GM19351 (cell line): ENCODE measurements at regions not wholly inside any gene's neighbourhood (a gene's known extent, or its start where the extent isn't known, plus 50 kb on each side); places are given as distances from the start of the nearest gene placed in this dataset.

Experiments used
- ATAC-seq: cut with Tn5 transposase; IDR thresholded peaks from one replicate; pipeline ENCODE4 v1.9.1; 2021; ENCODE audit warnings: mild to moderate bottlenecking, moderate library complexity; ENCODE audit not compliant: unreplicated experiment

DNA sequence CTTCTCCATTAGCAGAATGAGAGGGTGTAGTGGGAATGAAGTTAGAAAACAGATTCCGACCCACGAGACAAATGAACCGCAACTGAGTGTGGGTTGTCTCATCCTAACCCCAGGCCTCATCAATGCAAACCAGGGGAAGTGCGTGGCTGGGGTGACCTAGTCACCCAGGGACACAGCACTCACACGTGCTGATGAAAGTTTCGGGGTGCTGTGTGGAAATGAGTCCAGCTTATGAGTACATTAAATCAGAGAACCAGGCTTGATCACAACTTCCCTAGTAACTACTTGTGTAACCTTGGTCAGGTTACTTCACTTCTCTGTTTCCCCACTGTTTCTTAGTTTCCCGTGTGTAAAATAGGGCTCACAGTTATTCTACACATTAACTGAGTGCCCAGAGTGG is 95.4 kb upstream of the CDKN3 start:
- peak; percentile 86 for ATAC-seq

DNA sequence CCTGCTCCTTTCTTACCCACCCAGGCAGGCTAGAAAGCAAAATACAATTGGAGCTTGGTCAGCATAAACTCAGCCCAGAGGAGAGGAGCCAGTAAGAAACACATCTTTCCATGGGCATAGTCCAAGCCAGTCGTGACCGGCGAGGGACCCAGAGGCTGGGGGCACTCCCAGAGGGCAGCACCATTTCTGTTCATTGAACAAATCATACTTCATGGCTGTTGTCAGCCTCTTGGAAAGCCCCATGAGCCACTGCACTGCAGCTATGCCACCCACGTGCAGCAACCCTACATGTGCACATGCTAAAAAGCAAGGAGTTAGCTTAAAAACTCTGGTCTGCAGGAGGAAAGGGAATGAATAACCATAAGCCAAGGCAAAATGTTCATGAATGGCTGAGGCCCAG is 90.0 kb upstream of the CDKN3 start:
- ATAC-seq, result no peak

DNA sequence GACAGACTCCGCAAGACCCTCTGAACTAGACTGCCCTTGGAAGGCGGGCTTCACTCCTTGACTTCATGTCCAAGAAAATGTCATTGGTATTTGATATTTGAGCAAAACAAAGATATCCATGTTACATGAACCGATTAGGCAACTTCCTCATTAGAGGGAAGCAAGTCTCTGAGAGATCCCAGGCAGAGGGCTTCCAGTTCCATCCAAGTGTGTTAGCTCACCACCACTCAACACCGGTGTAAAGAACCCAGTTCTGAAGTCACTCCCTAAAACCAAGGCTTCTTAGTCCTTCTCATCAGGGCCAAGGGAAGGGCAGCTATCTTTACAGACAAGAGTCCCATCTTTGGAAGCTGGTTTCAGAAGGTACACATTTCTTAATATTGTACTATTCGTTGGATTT is 87.2 kb upstream of the CDKN3 start:
- no peak for ATAC-seq

DNA sequence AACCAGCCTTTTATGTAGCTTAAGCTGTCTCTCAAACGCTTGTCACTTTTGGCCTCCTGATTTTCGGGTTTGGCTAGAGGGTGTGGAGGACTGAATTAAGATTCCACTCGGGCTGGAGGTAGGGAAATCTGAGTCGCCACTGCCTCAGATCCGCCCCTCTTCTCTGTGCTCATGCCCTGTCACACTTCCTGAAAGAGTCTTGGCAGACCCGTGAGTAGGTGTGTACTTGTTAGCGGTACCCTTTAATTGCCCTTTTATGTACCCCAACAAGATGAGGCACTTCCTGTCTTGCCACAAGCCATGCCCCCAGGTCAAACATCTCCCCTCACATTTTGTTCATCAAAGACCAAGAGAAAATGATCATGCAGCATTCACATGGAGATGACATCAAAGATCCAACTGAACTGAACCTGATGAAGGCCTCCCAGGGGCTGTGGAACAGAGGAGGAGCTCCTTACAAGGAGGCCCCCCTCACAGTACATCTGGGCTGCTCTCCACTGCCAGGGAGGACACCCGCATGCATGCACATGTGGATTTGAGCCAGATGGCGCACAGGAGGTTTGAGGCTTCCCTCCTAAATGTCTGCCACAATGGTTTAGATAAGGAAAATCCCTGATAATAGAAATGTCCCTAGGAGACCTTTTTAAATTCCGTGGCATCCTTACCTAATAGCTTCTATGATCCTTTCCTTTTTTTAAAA is 86.5 kb upstream of the CDKN3 start:
- ATAC-seq, result no peak

DNA sequence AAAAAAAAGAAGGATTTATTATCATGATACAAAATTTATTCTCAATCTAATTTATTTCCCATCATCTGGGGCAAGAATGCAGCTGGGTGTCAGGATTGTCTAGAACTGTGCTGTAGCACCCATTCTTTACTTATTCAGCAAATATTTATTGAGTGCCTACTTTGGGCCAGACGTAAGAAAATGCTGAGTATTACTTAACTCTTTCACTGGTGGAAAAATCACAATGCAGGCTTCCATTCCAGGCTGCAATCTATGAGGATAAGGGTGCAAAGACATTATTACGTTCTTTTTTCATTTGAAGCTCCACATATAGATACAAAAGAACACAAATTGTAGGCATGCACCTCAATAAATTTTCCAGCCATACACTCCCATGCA is 86.0 kb upstream of the CDKN3 start:
- no peak for ATAC-seq

DNA sequence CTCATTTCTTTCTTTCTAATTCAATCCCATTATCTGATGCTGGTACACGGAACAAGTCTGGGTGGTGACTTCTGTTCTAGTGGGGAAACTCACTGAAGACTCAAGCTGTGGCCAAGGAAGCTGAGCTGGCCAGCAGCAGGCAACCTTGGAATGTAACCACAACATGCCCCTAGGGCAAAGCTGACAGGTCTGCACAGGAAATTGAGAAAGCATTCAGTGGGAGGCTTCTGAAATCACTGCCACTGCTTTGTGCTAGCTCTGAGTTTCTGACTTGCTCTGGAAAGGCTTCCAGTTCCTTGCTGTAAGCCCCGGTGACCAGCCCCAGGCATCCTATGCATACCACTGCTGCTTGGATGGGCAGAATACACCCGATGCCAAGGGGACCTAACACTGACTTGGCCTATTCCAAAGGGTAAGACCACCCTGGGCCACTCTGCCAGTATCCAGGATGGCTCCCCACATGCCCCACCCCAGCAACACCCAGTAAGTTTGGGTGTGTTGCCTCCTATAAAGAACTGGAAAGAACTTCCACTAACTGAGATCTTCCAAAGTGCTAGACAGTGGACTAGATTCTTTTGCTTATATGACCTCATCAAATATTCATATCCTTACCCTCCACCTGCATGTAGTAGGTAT is 84.5 kb upstream of the CDKN3 start:
- ATAC-seq, result no peak

DNA sequence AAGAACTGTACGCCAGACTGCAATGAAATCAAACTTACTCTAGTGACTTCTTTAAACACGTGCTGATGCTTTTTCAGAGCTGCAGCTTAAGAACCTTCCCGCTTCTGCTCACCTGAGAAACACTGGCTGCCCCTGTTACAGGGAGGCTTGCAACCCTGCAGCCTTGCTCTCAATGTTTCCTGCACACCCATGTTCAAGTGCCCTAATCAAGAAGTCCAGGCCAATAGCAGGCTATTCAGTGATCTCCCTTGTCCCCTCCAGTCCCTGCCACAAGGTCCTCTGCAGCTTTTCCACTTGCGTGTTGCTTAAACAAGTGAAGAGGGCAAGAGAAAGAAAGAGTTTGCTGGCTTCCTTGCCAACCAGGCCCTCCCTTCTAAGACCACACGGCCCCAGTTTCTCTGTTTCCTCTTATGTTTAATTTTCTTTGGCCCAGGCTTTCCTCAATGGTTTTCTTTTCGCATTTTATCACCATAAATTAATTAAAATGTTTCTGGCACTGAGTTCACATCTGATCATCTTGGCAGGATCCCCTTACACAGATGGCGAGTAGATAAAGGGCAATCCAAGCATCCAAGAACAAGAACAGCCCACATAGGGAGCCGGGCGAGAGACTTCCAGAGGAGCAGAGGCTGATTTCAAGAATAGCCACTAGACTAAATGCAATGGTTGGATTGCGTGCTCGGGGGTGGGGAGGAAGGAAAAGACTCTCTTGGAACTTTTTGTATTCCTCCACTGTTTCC is 82.3 kb upstream of the CDKN3 start:
- no peak for ATAC-seq

DNA sequence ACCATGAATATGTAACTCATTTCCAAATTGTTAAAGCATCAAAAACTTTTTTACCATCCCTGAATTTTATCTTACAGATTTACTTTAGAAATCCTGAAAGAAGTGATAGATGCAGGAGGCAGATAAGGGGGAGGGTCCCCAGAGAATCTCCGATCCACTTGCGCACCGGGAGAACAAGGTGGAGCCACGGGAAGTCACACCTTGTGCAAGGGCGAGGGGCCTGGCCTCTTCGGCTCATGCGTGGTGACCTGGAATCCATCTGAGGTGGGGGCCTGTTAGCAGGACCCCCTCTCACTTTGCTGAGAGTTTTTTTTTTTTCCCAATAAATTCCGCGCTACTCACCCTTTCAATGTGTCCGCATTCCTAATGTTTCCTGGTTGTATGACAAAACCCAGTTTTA is 80.2 kb upstream of the CDKN3 start:
- no peak for ATAC-seq

DNA sequence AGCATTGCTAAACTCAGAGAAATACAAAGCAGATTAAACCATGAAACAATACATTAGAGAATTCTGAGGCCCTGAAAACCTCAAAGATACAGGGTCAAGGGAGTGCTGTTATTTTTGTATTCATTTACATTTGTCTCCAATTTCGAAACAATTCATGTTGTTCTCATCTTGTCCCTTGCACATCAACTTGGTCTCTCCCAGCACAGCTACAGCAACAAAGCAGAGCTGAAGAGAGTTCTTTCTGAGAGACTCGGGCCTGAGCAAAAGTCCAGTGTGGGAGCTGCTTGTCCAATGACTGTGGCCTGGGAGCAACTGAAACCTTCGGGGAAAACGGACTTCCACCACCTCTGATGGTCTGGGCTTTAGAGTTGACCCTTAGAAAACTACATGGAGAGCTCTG is 79.4 kb upstream of the CDKN3 start:
- no peak for ATAC-seq

DNA sequence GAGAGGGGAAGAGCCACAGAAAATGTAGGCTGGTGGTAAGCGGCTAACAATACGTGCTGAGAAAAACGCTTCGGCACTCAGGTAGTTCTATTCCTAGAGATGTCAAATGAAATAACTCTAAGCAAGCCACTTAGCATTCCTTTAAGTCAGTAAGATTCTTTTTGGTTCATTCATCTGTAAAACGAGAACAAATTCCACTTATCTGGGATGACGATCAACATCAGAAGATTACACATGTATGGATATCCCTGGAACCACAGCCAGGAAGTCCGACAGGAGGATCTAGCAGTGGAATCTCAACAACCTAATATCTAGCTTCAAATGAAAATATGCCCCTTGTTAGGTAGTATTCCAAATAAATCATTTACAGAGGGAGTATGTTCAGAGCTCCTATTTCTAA is 74.6 kb upstream of the CDKN3 start:
- ATAC-seq, result no peak

DNA sequence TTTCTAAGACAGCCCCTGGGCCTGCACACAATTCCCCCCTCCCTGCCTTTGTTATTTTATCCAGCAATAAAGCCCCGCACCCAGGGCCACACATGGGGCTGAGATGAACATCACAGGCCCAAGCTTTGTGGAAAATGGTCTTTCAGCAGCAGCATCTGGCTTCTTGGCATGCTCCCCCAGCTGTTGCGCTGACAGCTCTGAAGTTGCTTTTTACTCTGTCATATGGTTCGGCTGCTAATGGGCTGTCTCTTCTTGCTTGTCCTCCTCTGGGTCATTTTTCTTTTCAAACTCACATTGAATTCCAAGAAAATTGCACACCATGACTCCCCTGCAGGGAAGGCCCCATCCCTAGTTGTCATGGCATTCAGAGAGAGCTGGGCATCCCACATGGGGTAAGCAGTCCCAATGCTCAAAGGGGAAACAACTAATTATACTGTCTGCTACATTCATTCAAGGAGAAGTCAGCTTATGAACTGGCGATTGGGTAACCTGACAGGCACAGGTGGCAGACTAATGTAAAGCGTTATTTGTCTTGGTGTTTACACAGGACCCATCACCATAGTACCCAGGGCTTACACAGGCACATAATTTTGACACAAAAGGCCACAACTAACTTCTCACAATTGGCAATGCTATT is 74.0 kb upstream of the CDKN3 start:
- no peak for ATAC-seq

DNA sequence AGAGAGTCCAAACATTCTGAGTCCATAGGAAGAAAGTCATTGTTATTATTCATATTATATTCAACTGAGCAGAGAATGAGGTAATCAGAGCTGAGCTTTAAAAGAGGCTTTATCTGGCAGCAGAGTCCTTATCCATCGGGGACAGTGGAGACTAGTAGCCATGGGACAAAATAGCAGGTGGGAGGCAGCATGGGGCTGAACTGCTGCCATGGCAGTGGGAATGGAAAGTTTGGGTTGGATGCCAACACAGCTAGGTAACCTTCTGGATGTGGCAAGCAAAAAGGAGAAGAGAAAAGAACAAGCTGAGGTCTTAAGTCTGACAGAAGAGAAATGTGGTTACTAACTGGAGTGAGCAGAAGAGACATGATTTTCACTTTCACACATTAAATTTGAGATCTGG is 71.0 kb upstream of the CDKN3 start:
- ATAC-seq, result no peak

DNA sequence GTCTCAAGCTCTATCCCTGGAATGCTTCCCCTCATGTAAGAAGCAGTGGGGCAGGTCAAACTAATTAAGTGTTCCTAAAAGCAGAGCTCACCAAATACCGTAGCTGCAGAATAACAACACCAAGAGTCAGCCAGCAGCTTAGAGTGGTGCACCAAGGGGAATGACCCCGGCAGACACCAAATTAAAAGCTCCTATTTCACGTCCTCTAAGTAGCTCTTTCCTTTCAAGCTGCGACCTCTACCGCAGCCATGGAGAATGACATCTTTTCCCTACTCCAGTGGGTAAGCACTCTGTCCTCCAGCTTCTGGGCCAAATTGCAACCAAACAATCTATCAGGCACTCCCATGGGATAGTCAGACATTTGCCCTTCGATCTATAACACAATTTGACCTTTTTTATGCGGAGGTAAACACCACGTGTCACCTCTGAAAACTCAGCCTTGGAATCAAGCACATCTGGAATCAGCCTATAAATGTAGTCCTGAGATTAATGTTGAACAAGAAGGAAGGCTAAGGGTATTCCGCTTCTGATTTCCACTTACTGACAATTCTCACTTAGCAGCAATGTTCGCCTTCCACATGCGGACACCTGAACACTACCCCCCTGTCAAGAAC is 67.6 kb upstream of the CDKN3 start:
- ATAC-seq, result peak; percentile 51

DNA sequence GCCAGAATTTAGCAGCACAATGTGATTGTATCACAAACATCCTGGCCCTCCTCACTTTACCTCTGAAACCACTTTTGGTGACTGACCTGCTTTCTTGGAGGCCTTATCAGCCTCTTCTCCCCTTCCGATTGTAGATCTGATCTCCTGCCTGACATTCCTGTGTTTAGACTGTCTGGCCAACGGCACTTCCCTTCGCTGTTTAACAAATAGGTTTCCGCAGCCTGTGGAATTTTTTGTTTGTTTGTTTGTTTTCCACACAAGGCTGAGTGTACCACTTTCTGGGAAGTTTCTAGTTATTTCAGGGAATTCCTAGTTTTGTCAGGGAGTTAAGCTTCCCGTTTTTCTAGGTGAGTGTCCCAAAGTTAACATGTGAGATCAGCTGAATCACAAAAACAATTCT is 65.9 kb upstream of the CDKN3 start:
- no peak for ATAC-seq

DNA sequence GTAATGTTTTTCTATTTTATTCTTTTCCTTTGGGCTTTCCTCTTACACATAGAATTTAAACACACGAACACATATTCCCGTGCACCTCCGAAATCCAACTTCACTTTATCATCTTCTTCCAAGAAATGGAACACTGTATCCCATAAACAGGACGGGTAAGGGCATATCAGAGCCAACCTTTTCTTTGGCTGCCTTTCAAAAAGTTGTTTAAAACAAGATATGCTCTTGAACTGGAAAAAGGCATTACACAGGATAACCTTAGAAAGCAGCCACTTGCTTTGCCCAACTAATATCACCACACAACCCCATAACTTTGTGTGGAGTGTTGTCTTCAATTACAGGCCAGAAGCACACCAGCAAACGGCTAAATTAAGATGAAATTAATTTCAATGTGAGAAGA is 65.3 kb upstream of the CDKN3 start:
- ATAC-seq, result no peak

DNA sequence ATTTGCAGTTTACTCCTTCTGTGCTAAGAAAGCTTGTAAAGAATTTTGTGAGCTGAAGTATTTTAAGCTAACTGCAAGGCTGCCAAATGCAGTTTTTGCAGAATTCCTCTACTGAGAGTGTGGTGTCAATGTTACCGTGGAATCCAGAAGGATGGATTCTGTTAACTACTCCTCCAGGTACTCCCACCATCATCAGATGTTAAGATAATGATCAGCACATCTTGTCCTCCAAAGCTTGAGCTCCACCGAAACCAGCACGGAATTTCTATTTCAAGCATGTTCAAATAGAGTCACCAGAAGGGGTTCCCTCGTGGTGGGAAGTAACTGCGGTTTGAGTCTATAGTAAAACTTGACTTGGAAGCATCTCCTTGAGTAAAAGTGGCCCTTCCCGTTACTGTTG is 64.3 kb upstream of the CDKN3 start:
- ATAC-seq, result no peak

DNA sequence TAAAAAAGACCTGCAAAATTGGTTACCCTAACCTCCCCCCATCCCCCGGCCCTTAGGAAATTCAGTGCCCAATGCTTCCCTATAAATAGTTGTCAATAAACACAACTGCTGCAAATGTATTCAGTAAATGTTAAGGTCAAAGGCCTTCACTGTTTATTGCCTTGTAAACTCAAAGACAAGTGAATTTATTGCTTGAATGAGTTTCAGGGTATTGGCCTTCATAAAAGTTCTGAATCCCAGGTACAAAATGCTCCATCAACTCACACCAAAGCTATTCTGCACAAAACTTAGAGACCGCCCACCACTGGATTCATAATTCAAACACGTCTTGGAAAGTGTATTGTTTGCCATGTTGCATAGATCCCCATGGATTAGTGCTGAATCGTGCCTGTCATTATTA is 63.3 kb upstream of the CDKN3 start:
- no peak for ATAC-seq

DNA sequence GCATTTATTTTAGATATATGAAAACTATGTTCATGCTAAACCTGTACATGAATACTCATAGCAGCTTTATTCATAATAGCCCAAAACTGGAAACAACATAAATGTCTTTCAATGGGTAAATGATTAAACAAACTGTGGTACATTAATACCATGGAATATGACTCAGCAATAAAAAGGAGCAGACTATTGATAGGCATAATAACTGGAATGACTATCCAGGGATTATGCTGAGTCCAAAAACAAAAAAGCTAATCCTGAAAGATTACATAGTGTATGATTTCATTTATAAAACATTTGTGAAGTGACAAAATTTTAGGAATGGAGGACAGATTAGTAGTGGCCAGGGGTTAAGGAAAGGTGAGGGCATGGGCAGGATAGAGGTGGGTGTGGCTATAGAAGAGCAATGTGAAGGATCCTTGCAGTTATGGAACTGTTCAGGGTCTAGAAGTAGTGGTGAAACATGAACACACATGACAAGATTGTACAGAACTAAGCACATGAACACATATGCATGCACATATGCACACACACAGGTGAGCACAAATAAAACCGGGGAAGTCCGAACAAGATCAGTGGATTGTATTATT is 61.1 kb upstream of the CDKN3 start:
- no peak for ATAC-seq

DNA sequence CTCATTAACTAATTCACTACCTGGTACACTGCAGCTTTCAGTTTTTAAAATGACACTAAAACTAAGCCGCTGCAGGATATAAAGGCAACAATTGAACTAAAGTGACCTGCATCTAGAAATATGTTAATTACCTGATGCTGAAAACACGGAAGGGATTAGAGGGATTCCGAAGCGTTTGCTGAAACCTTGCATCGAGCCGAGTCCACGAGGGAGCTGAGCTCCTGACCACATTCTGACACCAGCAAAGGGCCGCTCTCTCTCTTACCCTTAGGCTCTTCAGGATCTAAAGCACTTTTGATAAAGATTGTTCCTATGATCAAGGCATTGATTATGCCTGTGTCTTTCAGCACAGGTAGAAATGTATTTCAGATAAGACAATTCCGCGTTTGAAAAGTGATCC is 59.5 kb upstream of the CDKN3 start:
- ATAC-seq, result no peak

DNA sequence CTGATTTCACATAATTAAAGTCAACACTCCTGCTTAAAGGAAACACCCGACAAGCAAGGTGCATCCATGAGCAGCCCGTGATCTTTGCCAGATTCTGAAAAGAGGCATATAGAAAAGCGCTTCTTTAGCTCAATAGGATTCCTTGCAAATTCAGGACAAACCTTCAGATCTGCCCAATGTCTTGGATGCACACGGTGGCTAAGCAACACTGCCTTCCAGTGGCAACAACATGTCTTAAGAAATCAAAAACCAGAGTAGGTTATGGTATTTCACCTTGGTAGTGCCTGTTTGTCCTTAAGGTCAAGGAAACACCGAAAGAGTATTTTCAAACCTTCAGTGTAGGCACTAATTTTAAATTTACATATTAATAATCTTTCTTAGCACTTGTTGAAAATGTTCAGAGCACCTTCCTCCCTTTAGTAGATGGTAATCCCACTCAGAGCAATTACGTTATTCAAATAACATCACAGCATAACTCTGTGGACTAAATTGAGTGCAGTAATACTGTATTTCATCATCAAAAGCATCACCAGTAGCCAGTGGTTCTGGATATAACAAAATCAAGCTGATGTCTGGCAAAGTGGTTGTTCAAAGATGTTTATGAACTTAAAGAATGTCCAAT is 58.0 kb upstream of the CDKN3 start:
- no peak for ATAC-seq

DNA sequence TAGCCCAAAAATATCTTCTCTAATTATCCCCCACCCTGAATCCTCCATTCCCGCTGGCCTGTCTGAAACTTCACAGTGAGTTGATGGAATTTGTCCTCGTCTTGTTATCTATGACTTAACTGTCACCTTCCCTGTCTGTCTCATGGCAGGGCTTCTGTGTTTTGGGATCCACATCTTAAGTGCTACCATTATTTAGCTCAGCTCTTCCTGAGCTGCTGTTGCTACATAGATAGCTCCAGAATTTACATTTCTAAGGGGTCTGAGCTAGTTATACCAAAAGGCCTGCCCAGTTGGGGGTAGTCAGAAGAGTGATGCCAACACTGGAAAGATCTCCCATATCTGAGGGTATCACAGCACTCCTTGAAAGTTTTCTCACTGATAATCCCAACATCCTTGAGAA is 57.0 kb upstream of the CDKN3 start:
- no peak for ATAC-seq
